NCI-H2227 (cell line): ENCODE measurements at regions not wholly inside any gene's neighbourhood (a gene's known extent, or its start where the extent isn't known, plus 50 kb on each side); places are given as distances from the start of the nearest gene placed in this dataset.

Source experiments
- DNase-seq: peaks from one replicate; lab custom pipeline; 2025; ENCODE audit not compliant: unreplicated experiment; lab: John Stamatoyannopoulos, UW

DNA sequence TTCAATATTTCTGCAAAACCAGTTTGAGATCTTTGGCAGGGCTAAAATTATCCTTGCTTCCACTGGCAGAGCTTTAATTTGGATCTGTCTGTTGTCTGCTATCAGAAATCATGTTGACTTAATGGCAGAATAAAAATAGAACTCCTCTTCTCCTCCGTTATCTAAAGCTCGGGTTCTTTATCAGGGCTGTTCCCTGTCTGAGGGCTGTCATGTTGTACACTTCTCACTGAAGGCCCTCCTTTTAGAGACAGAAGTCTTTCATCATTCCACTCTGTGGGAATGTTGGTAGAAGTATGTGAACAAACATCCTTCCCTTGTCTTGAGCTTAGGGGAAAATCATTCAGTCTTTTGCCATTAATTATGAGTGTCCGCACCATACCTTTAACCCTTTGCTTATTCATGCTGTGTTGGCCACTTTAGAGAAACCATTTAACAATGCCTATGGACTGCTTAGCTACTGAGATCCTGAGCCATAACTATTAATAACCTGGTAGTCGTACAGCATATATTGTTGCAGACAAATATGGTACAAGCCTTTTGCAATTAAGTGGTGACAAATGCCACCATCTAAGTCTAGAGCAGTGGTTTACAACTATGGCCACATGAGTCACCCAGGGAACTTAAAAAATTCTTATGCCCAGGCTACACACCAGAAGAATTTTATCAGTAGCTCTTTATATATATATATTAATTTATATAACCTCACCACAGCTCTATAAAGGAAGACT is 226.0 kb upstream of the TPM1 start:
- no peak for DNase-seq

- no peak for DNase-seq
Measured at GRCh38 chr15:62818691-62819090, 223.9 kb upstream of the TPM1 start.

- no peak for DNase-seq
Measured at GRCh38 chr15:62821384-62822131, 221.0 kb upstream of the TPM1 start.

- no peak for DNase-seq
Measured at GRCh38 chr15:62822228-62822627, 220.3 kb upstream of the TPM1 start.

GRCh38 chr15:62823561-62823960 is 219.0 kb upstream of the TPM1 start:
- DNase-seq: no peak

DNA sequence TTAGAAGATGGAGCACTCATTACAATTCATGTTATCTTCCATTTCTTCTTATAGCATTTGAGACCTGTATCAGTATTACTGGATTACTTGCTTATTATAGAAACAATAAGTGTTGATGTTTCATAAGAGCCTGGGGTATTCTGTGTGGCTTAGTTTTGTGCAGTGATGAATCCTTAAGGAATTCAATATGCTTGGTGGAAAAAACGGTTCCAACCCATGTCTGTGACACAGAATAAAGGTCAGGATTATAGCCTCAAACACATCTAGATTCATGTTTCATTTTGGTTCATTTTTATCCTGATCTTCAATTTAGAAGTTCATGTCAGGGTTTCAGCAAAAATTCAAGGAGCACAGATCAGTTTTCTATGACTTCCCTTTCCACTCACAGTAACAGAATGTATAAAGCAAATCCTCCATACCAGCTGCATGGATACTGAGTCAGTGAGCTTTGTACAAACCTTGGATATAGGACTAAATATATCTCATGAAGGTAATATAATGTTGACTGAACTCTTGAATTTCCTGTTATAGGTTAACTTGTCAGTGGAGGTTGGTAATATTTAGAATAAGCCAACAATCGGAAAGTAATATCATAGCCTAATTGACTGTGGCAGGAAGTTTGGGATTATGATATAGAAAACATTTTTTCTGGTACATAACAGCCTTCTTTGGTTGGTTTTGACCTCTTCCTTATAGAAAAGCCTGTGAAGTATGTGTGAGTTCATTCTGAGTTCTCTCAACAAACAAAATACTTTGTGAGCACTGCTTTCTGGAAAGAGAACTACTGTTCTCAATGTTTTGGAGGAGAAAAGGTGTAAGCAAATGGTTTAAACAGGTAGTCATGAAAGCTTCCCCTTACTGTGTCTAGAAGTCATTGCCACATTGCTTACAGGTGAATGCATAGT is 218.2 kb upstream of the TPM1 start:
- DNase-seq: no peak

- DNase-seq: no peak
Measured at GRCh38 chr15:62825191-62825590, 217.4 kb upstream of the TPM1 start.

DNA sequence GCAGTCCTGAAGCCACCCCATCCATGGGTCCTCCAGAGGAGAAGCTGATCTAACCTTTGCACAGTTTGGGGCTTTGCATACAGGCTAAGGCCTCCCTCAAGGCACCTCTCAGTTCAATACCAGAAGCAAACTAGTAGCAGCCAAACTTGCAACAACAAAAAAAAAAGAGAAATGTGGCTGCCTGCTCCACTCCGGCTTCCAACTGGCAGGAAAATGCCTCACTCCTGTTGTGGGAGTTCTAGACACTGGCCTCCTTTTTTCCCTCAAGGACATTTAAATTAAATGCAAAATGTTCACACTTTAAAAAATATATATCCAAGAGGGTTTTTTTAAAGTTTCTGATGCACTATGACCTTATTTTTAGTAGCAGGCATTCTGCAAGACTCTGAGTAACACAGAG is 216.0 kb upstream of the TPM1 start:
- DNase-seq: no peak

DNA sequence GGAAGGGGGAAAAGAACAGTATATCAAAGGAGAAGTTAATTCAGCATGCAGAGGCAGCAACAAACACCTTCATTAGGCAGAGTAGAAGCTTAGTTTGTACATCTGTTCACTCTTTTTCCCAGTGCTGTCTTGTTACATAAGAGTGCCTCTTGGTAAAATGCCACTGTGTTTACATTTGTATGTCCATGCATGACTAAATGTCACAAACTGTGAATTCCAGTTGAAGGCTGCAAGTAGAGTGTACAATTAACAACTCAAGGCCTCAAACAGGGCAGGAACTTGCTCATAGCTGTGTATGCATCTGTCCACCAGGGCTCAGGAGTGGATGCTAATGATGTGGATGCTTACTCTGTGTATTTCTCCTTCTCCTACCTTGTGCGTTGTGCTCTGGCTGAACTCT is 214.2 kb upstream of the TPM1 start:
- DNase-seq: no peak

GRCh38 chr15:62832231-62832630 is 210.3 kb upstream of the TPM1 start:
- DNase-seq: no peak

DNA sequence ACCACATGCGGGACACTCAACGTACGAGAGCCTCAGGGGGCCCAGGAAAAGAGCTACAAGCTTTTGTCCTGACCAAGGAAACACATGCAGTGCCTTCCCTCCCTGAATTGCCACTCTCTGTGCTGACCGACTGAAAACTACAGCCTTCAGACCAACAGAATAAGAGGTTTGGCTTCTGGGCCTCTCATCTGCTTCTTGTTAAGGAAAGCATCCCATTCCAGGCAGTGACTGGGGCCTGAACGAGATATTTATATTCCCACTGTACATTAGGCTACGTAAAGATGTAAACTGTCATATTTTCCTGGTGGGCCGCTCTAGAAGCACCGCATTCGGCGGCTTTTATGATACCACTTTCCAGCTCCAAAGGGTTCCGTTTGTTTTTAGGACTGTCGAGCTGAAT is 208.9 kb upstream of the TPM1 start:
- no peak for DNase-seq

DNA sequence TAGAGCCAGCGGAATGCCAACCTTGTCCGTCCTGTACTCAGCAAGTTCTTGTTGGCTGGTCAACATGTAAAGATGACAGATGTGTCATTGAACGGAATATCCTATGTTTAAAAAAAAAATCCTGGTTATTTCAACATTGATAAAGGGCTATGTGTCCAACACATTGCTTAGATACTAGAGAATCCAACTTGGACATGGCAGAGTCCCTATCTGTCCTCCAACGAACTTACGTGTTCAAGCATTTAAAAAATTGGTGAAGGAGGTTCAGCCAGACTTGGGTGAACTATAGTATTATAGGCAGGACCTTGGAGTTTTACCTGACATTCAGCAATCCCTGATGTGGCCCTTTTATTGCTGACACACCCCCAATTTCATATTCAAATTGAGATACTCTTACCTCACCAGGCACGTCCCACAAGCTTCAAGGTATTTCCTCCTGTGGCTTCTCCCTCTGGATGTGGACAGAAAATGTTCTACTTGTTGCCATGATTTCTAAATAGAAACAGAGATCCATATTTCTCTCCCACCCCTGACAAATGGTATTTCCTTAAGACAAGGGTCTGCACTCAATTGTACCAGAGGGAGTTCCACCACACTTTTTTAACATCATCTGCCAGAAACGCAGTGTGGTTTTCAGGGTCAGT is 207.7 kb upstream of the TPM1 start:
- DNase-seq: no peak

GRCh38 chr15:62835351-62835750 is 207.2 kb upstream of the TPM1 start:
- no peak for DNase-seq

DNA sequence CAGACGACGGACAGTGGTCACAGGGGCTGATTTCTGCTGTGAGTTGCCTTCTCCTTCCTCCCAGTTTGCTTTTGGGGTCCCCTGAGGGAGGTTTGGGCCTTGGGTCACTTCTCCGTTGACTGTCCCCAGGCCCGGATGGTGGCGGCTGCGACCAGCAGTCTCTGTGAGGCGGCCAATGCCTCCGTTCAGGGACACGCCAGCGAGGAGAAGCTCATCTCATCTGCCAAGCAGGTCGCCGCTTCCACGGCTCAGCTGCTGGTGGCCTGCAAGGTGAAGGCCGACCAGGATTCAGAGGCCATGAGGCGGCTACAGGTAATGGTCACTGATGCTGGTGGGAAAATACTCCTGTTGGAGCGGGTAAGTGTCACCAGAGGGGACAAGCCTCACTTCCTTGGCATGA is 206.8 kb upstream of the TPM1 start:
- no peak for DNase-seq

- DNase-seq: no peak
Measured at GRCh38 chr15:62840526-62841268, 201.8 kb upstream of the TPM1 start.

- DNase-seq: no peak
Measured at GRCh38 chr15:62841269-62841628, 201.3 kb upstream of the TPM1 start.

DNA sequence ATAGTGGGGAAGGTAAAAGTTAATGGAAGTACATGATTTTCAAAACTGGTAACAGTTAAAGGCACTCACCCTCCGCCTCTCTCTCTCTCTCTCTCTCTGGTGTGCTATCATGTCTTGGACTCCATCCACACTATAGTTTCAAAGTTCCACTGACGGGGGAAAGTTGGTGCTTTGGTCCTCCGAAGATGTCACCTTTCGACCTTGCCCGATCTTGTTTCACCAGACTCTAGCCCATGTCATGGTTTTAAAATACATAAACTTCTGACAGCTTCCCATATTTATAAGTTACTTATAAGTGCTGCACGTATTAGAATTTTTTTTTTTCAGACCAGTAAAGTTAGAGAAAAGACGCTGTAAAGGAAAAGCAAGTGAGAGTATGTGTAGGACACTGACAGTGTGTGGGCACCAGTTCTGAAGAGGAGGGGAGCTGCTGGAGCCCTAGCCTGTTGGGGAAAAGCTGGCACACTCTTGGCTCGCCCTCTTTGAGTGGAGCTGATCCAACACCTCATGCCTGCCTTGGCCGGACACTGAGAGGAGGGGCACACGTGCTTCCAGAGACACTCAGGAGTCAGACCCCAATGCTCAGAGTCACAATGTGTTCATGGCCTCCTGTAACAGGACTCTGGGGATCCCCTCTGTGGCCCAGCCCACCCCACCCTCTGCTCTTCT is 200.5 kb upstream of the TPM1 start:
- no peak for DNase-seq

- no peak for DNase-seq
Measured at GRCh38 chr15:62843311-62843710, 199.2 kb upstream of the TPM1 start.

GRCh38 chr15:62844564-62845240 is 197.8 kb upstream of the TPM1 start:
- DNase-seq: no peak
